ENCODE measurements at regions not wholly inside any gene's neighbourhood (a gene's known extent, or its start where the extent isn't known, plus 50 kb on each side); places are given as distances from the start of the nearest gene placed in this dataset.

GRCh38 chr10:16187161-16187560 is 249.6 kb upstream of the PTER start:
- no peak overlapping the region for H2BK15ac ChIP-seq (ENCODE audit: low read length)
- H4K20me1 ChIP-seq (replicated peaks in 1 of 2; ENCODE audit: control insufficient read depth in 1 of 2, insufficient read depth in 2 of 2, low read length in 2 of 2): no peaks in the 10 kb centered on the region
- no peak overlapping the region for H4K8ac ChIP-seq (ENCODE audit: extremely low read depth, insufficient read depth, low read length)
- no peak overlapping the region for H3K27ac ChIP-seq (ENCODE audit: low read depth, low read length)
- no peak for FAIRE-seq
- no peak overlapping the region for H3K18ac ChIP-seq (ENCODE audit: extremely low read depth, low read length)
- H2BK12ac ChIP-seq (ENCODE audit: low read depth, low read length): no peak overlapping the region
- no peak overlapping the region for H3K4ac ChIP-seq (replicated peaks; ENCODE audit: insufficient read length, low read depth, low read length)
- H3K56ac ChIP-seq (replicated peaks; ENCODE audit: insufficient read length, low read depth, low read length): no peak overlapping the region
- H4K5ac ChIP-seq (ENCODE audit: insufficient read length, low read depth, low read length): no peak overlapping the region
- H3K79me1 ChIP-seq (ENCODE audit: low read depth, low read length): no peaks in the 10 kb centered on the region
- H2BK5ac ChIP-seq (ENCODE audit: low read depth, low read length): no peak overlapping the region; the same call in 1 of the 2 replicates
- no peaks in the 10 kb centered on the region for H3K79me2 ChIP-seq (ENCODE audit: control insufficient read depth in 1 of 2, insufficient read depth in 2 of 2, low read length in 2 of 2)
- H3K9me3 ChIP-seq (ENCODE audit: insufficient read depth in 2 of 2, low read depth in 1 of 2, low read length in 1 of 2): 0 out of 4 replicates have a peak, but pooled peaks cover 0 to 4% of the 10 kb centered on the region in 2 experiments
- no peak for DNase-seq (ENCODE audit: low read depth in 1 of 2, low spot score in 2 of 2)
- POLR2A ChIA-PET (ENCODE audit: partially characterized antibody): no interaction called here
- peak overlapping the region; percentile 57; the same call in 1 of the 2 replicates for H2BK20ac ChIP-seq (ENCODE audit: low read length)
- H3K23me2 ChIP-seq (ENCODE audit: low read depth, low read length): no peaks in the 10 kb centered on the region
- H3K4me1 ChIP-seq (replicated peaks in 1 of 4; ENCODE audit: control insufficient read depth in 3 of 4, insufficient read depth in 4 of 4, low read length in 3 of 4): peaks cover 0 to 8% (median 3%) of the 10 kb centered on the region in 4 experiments; a peak in 3 of 7 replicates
- H2BK120ac ChIP-seq (replicated peaks; ENCODE audit: low read depth, low read length): no peak overlapping the region
- no peak overlapping the region for H3K14ac ChIP-seq (ENCODE audit: insufficient read length)
- no peaks in the 10 kb centered on the region for H3K27me3 ChIP-seq (replicated peaks in 1 of 4; ENCODE audit: control insufficient read depth in 3 of 4, extremely low read depth in 1 of 4, insufficient read depth in 3 of 4, low read length in 3 of 4)
- CTCF ChIA-PET (ENCODE audit: partially characterized antibody): no interaction called here
- H4K91ac ChIP-seq (replicated peaks; ENCODE audit: insufficient read length, low read length): no peak overlapping the region
- H2AK5ac ChIP-seq (ENCODE audit: low read depth, low read length): no peak overlapping the region
- H3K36me3 ChIP-seq (ENCODE audit: control insufficient read depth in 2 of 4, insufficient read depth in 4 of 4, low read length in 3 of 4): no peaks in the 10 kb centered on the region; a peak in 1 of 8 replicates
- H3K23ac ChIP-seq (ENCODE audit: insufficient read length): no peak overlapping the region
- H3K4me3 ChIP-seq (ENCODE audit: extremely low read depth in 1 of 4, insufficient read depth in 2 of 4, low read depth in 3 of 4, low read length in 4 of 4): no peak overlapping the region
- 0 out of 4 replicates have a peak overlapping the region, but pooled peaks of 1 of the 2 experiments have one; percentile 17 for H3K4me2 ChIP-seq (ENCODE audit: insufficient read depth in 1 of 2, low read depth in 2 of 2, low read length in 2 of 2)
- no peak overlapping the region for H2AFZ ChIP-seq (ENCODE audit: low read length)
- 85% methylated on average over 2 of the region's 2 CpGs; no CpG with 5 or more reads in 1 of the 2 experiments for WGBS, 2 experiments (ENCODE audit: extremely low coverage in 1 of 2, insufficient coverage in 1 of 2, insufficient read length in 1 of 2, insufficient replicate concordance in 2 of 2, low coverage in 1 of 2, low lambda C conversion rate in 2 of 2, missing lambda C conversion rate in 1 of 2)
- H3K9ac ChIP-seq (replicated peaks in 1 of 4; ENCODE audit: extremely low read depth in 1 of 4, low read depth in 3 of 4, low read length in 3 of 4): no peak overlapping the region
- no peak for TF ChIP-seq CEBPB (IDR thresholded peaks at IDR 0.05; ENCODE audit: low read depth, low read length)
- TF ChIP-seq BCL11A (IDR thresholded peaks at IDR 0.05; ENCODE audit: low read depth in 2 of 2, low read length in 2 of 2): no peak
- TF ChIP-seq EZH2 (IDR thresholded peaks at IDR 0.05; ENCODE audit: low read depth, low read length, severe bottlenecking): no peak
- TF ChIP-seq NRF1 (IDR thresholded peaks at IDR 0.05; ENCODE audit: low read depth, low read length): no peak
- no peak for TF ChIP-seq PHF8 (conservative IDR thresholded peaks at IDR 0.05; ENCODE audit: low read depth, low read length)
- no peak for TF ChIP-seq CBX5 (IDR thresholded peaks at IDR 0.05; ENCODE audit: low read depth, low read length)
- no peak for TF ChIP-seq FOSL1 (IDR thresholded peaks at IDR 0.05; ENCODE audit: insufficient read depth, low read depth, low read length)
